Caco-2 (cell line): ENCODE measurements at regions not wholly inside any gene's neighbourhood (a gene's known extent, or its start where the extent isn't known, plus 50 kb on each side); places are given as distances from the start of the nearest gene placed in this dataset.

ENCODE experiments used
- BruUV-seq: library from RNA; stranded (reverse); fragments of 400-500 nt; replicated peaks from 2 replicates; lab custom pipeline; 2021; lab: Mats Ljungman, UMichigan
- CTCF ChIA-PET: fragments of 300-600 bp; sonication (Branson Sonifier 250); formaldehyde crosslinking; loops from one replicate; lab custom pipeline; 2022; ENCODE audit warnings: antibody characterized with exemption; lab: Charles Lee
- POLR2A ChIA-PET: fragments of 300-600 bp; sonication (Branson Sonifier 250); formaldehyde crosslinking; loops from one replicate; lab custom pipeline; 2022; ENCODE audit warnings: antibody characterized with exemption; lab: Charles Lee
- DNase-seq, 2 experiments: peaks; one replicate each; pipeline versions ENCODE4 v3.0.0 to v3.0.0-alpha.2; 2020 to 2022
- H3K27me3 ChIP-seq: replicated peaks from 2 replicates; pipeline ENCODE4 v1.6.0; 2011; ENCODE audit warnings: low read length; ENCODE audit not compliant: control insufficient read depth, insufficient read depth
- H3K36me3 ChIP-seq: 2 replicates; pipeline ENCODE4 v1.5.1; 2011; ENCODE audit warnings: low read length; ENCODE audit not compliant: control insufficient read depth, insufficient read depth
- H3K4me1 ChIP-seq: fragments of 250-450 bp; sonication (Bioruptor Pico); 2 replicates; pipeline ENCODE4 v1.5.1; 2020; ENCODE audit warnings: mild to moderate bottlenecking
- H3K4me3 ChIP-seq: 2 replicates; pipeline ENCODE4 v1.5.1; 2011; ENCODE audit warnings: low read depth, mild to moderate bottlenecking, control low read depth, low read length
- H3K9me3 ChIP-seq: fragments of 250-450 bp; sonication (Bioruptor Pico); 2 replicates; pipeline ENCODE4 v1.5.1; 2020; ENCODE audit warnings: mild to moderate bottlenecking, moderate library complexity
- H3K27ac Mint-ChIP-seq: one replicate; pipeline ENCODE4 v1.8.0; 2022; ENCODE audit warnings: mixed read lengths; ENCODE audit not compliant: unreplicated experiment
- H3K27me3 Mint-ChIP-seq: one replicate; pipeline ENCODE4 v1.8.0; 2022; ENCODE audit warnings: mixed read lengths; ENCODE audit not compliant: insufficient read depth, unreplicated experiment
- H3K36me3 Mint-ChIP-seq: one replicate; pipeline ENCODE4 v1.8.0; 2022; ENCODE audit warnings: mild to moderate bottlenecking, mixed read lengths; ENCODE audit not compliant: insufficient read depth, unreplicated experiment
- H3K4me1 Mint-ChIP-seq: one replicate; pipeline ENCODE4 v1.8.0; 2022; ENCODE audit warnings: low read depth, mixed read lengths; ENCODE audit not compliant: unreplicated experiment
- H3K4me3 Mint-ChIP-seq: one replicate; pipeline ENCODE4 v1.8.0; 2022; ENCODE audit warnings: mild to moderate bottlenecking, moderate library complexity, mixed read lengths; ENCODE audit not compliant: unreplicated experiment
- H3K9me3 Mint-ChIP-seq: one replicate; pipeline ENCODE4 v1.8.0; 2022; ENCODE audit warnings: mixed read lengths; ENCODE audit not compliant: unreplicated experiment
- intact Hi-C: fragments of 100-400 bp; cut with micrococcal nuclease; formaldehyde crosslinking; loops from one replicate; pipeline ENCODE4 v1.10.0; 2022; ENCODE audit not compliant: unreplicated experiment
- TF ChIP-seq, protein P1 (sequence below), 2 experiments: fragments of 200-600 bp in 1 of 2; IDR thresholded peaks; 1 replicate in 1 of 2; 2 replicates in 1 of 2; pipeline versions ENCODE4 v1.5.1 to v1.8.0; 2011 to 2022; ENCODE audit warnings: antibody characterized with exemption in 1 of 2, control low read depth in 1 of 2, inconsistent platforms in 1 of 2, low read depth in 1 of 2, low read length in 1 of 2, mild to moderate bottlenecking in 1 of 2, moderate library complexity in 1 of 2; ENCODE audit not compliant: insufficient read depth in 1 of 2, severe bottlenecking in 1 of 2, unreplicated experiment in 1 of 2

DNA sequence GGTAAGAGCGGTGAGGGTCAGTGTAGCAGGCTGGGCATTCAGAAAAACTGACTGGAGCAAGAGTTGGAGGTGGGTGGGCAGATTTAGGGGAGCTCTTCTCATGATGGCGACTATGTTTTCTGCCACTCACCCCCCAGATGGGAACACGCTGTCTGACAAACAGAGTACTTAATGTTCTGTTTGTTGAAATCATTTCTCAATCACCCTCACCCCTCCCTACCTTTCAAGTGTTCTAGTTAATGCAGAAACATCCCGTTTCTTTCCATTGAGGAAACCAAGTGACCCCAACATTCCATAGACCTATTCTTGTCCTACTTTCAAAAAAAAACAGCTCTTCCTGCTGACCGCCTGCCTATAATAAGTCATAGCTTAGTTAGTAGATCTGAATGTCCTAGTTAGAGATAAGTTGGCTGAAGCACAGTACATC lies 132.5 kb upstream of the NEDD9 start:
- H3K36me3 ChIP-seq, result no peaks in the 10 kb centered on the region
- TF ChIP-seq, protein P1, sequence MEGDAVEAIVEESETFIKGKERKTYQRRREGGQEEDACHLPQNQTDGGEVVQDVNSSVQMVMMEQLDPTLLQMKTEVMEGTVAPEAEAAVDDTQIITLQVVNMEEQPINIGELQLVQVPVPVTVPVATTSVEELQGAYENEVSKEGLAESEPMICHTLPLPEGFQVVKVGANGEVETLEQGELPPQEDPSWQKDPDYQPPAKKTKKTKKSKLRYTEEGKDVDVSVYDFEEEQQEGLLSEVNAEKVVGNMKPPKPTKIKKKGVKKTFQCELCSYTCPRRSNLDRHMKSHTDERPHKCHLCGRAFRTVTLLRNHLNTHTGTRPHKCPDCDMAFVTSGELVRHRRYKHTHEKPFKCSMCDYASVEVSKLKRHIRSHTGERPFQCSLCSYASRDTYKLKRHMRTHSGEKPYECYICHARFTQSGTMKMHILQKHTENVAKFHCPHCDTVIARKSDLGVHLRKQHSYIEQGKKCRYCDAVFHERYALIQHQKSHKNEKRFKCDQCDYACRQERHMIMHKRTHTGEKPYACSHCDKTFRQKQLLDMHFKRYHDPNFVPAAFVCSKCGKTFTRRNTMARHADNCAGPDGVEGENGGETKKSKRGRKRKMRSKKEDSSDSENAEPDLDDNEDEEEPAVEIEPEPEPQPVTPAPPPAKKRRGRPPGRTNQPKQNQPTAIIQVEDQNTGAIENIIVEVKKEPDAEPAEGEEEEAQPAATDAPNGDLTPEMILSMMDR (IDR thresholded peaks at IDR 0.05; ENCODE audit: insufficient read depth in 1 of 2, low read depth in 1 of 2, low read length in 1 of 2, severe bottlenecking in 1 of 2, unreplicated experiment in 1 of 2), result no peak
- BruUV-seq, result no TSS peak
- Mint-ChIP-seq H3K4me3 (peak overlapping the region; percentile 10), H3K36me3 (peaks cover 29% of the 10 kb centered on the region), H3K4me1 (peaks cover 51% of the 10 kb centered on the region), H3K27me3 (no peaks in the 10 kb centered on the region), H3K9me3 (peaks cover 47% of the 10 kb centered on the region), H3K27ac (peak overlapping the region; percentile 99)
- H3K9me3 ChIP-seq, result no peaks in the 10 kb centered on the region
- no peaks in the 10 kb centered on the region for H3K27me3 ChIP-seq
- DNase-seq, result no peak
- H3K4me3 ChIP-seq, result no peak overlapping the region
- POLR2A ChIA-PET, result no interaction called here
- peaks cover 58% of the 10 kb centered on the region for H3K4me1 ChIP-seq
- CTCF ChIA-PET, result no interaction called here
- intact Hi-C loops, result no loop called here

DNA sequence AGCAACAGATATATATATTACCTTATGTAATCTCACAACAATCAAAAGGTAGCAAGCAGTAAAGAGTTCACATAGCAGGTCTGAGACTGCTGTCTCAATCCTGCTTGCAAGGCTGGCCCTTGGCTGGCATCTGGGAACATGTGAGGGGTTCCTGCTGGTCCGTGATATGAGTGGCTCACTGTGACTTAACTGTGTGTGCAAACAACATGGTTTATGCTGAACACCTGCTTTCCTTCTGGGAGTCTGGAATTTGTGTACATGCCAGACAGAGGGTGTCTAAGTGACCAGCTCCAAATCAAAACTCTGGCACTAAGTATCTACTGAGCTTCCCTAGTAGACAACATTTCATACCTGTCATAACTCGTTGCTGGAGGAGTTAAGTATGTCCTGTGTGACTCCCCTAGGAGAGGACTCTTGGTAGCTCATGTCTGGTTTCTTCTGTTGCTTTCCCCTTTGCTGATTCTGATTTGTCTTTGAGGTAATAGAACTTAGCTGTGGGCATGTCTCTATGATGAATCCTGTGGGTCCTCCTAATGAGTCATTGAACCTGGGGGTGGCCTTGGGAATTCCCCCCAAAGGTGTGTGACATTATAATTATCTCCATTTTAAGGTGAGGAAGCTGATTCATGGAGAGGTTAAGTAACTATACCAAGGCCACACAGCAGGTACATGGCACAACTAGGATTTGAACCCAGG lies 131.6 kb upstream of the NEDD9 start:
- peaks cover 52% of the 10 kb centered on the region for H3K9me3 Mint-ChIP-seq

DNA sequence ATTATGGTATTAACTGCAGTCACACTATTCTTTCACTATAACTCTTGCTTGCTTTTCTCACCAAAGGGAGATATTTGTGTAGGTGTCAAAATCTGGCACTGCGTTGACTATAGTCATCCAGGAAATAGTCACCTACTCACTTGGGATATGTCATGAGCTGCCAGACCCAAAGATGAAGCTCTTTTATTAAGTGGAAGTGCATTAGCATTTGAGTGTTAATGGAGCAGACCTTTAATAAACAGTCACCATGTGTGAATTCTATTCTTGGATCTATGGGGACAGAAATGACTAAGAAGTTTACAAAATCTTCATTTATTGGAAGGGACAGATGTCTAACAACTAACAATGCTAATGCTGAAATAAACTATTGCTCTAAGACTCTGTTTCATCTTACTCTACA lies 130.1 kb upstream of the NEDD9 start:
- intact Hi-C loops, result no loop called here
- POLR2A ChIA-PET, result no interaction called here
- H3K36me3 Mint-ChIP-seq, result peaks cover 25% of the 10 kb centered on the region

More for the DNA sequence above, 131.6 kb upstream of the NEDD9 start:
- DNase-seq, result no peak
- CTCF ChIA-PET, result no interaction called here
- POLR2A ChIA-PET, result no interaction called here
- Mint-ChIP-seq H3K4me3 (no peak overlapping the region), H3K27me3 (no peaks in the 10 kb centered on the region), H3K36me3 (peaks cover 25% of the 10 kb centered on the region), H3K27ac (peak overlapping the region; percentile 99), H3K4me1 (peaks cover 56% of the 10 kb centered on the region)
- TF ChIP-seq, protein P1 (IDR thresholded peaks at IDR 0.05; ENCODE audit: insufficient read depth in 1 of 2, low read depth in 1 of 2, low read length in 1 of 2, severe bottlenecking in 1 of 2, unreplicated experiment in 1 of 2), result no peak
- Histone ChIP-seq H3K4me1 (peaks cover 57% of the 10 kb centered on the region), H3K4me3 (no peak overlapping the region), H3K27me3 (no peaks in the 10 kb centered on the region), H3K9me3 (no peaks in the 10 kb centered on the region), H3K36me3 (no peaks in the 10 kb centered on the region)
- intact Hi-C loops, result no loop called here
- no TSS peak for BruUV-seq

More for the DNA sequence above, 130.1 kb upstream of the NEDD9 start:
- no peaks in the 10 kb centered on the region for H3K9me3 ChIP-seq
- no peaks in the 10 kb centered on the region for H3K36me3 ChIP-seq
- Mint-ChIP-seq H3K4me3 (no peak overlapping the region), H3K27ac (no peak overlapping the region), H3K9me3 (peaks cover 52% of the 10 kb centered on the region), H3K27me3 (no peaks in the 10 kb centered on the region), H3K4me1 (peaks cover 52% of the 10 kb centered on the region)
- DNase-seq, result no peak
- peaks cover 52% of the 10 kb centered on the region for H3K4me1 ChIP-seq
- CTCF ChIA-PET, result no interaction called here
- TF ChIP-seq, protein P1 (IDR thresholded peaks at IDR 0.05; ENCODE audit: insufficient read depth in 1 of 2, low read depth in 1 of 2, low read length in 1 of 2, severe bottlenecking in 1 of 2, unreplicated experiment in 1 of 2), result no peak
- no TSS peak for BruUV-seq
- H3K4me3 ChIP-seq, result no peak overlapping the region
- H3K27me3 ChIP-seq, result no peaks in the 10 kb centered on the region
